ENCODE measurements at regions not wholly inside any gene's neighbourhood (a gene's known extent, or its start where the extent isn't known, plus 50 kb on each side); places are given as distances from the start of the nearest gene placed in this dataset.

DNA sequence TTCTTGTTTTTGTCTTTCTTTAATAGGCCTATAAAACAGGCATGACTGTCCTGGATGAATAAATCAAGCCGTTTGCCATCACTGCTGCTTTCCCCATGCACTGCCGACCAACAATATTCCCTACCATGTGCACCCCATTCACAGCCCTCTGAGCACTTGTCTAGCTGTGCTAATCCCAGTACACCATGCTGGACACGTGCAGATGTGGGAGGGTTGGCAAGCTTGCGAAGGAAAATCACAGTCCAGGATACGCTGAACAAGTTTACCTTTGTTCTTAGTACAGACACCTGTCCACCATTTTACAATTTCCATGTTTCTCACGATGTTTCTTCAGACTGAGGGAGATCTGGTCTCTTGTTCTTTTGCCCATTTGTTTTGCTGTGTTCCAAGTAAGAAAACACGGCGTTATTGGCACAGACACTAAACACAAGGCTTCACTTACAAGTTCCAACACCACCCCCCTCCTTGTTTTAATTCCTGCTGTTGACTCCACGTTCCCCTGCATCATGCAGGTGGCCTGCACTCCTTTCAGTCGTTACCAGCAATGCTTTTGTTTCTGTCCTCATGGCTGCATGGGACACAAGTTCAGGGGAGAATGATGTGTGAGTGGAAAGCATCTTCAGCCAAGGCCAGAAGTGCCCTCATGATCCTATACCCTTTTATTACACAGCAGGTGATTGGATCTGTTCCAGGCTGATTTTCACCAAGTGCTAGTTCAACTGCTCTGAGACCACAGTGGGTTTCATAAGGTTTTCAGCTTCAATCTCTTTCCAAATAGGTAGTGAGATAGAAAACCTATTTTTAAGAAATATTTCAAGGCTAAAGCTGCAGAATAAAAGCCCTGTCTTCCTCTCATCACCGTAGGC lies 608.9 kb downstream of the IRX1 start:
- no peak for DNase-seq

DNA sequence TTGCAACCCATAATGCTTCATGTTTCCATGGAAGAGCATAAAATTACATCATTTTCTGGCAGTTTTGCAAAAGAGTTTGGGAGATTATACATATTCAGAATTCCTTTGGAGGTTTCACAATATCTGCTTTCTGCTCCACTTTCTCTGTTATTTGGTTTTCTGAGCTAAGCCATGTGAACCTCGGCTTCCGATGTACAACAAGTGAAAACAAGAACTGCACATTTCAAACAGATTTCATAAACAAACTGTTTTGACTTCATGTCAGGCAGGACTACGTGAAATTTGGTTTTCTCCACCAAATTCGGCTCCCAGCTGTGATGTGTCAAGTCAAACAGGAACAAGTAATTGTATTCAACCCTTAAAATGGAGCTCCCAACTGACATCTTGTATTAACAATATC lies 609.8 kb downstream of the IRX1 start:
- DNase-seq = no peak

DNA sequence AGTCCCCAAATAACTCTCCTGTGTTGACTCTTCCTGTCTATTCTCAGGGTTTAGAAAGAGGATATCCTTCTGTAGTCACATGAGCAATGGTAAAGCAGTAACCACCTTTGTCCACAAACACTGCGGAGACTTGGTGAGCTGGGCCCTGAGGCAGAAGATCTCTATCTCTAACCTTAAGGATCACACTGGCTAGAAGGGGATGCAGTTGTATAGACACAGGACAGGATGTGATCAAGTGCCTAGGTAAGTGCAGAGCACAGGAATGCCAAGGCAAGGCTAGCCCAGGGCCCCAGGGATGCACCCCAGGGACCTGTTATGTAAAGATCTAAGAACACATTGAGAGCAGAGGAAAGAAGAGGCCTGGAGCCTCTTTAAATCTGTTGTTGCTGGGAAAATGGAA lies 610.5 kb downstream of the IRX1 start:
- DNase-seq = no peak

DNA sequence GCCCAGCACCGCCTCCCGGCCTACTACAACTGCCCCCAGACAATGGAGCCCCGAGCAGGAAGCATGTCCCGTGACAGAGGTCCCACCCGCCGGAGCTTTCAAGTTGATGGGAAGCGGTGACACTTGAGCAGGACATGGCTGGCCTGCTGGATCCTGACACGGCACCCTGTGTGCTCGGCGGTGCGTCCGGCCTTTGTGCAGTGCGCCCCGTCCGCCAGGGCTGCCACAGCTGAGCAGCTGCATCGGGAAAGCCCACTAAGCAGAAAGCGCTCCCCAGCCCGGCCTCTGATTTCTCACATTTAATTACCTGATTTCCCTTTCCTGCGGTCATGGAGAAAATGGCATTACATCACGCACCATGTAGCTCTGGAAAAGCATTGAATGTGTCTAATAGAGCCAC lies 611.9 kb downstream of the IRX1 start:
- no peak for DNase-seq

DNA sequence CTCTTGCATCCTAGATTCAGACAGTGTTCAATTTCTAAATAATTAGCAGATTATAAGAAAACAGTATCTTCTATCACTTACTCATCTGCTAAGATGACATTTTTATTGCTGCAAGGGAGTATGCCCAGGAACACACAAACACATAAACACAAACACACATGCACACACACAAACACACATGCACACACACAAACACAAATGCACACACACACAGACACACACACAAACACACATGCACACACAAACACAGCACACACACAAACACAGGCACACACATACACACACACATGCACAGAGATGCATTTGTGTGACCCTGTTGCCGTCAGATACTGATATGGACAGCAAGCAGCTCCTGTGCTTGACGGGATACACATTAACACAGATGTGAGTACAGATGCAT lies 612.9 kb downstream of the IRX1 start:
- no peak for DNase-seq

DNA sequence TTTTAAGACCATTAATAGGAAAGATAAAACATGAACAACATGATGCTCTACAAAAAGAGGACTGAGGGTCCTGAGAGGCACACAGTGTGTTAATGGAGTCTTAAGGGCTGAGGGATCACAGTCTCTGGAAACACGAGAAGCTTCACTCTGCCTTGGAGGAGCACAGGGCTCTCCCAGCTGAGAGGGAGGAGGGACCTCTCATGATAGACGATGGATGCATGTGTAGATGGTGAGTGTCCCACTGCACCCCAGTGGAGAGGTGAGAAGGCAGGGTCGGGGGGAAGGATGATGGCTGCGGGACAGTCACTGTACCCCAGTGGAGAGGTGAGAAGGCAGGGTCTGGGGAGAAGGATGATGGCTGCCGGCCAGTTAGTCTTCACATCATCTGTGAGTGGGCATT lies 613.4 kb downstream of the IRX1 start:
- DNase-seq = no peak

DNA sequence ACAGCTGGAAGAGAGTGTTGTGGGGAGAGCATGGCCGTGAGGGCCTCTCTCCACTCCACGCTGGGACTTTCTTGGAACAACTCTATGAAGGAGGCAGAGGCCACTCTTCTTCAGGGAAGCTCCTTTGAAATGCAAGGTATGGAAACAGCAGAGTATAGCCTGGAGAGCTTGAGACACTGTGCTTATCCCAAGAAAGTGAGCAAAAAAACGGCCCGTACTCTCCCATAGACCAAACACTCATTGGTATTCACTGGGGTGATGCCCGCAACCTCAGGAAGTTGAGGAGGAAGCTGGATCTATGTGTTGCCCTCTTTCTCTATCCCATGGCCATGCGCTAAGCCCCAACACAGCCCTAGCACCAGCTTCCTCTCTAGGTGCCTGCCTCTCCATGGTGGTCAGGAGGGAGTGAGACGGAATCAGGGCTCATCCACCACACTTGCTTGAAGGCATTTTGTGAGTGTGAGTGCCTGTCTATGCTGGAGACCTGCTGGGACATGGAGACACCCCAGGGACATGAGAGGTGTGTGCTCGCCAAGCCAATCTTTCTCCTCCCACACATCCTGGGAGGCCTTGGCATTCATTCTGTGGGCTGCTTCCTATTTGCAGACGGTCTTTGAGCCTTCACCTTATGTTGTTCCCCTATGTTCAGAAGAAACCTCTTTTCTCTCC lies 616.6 kb downstream of the IRX1 start:
- DNase-seq = no peak

DNA sequence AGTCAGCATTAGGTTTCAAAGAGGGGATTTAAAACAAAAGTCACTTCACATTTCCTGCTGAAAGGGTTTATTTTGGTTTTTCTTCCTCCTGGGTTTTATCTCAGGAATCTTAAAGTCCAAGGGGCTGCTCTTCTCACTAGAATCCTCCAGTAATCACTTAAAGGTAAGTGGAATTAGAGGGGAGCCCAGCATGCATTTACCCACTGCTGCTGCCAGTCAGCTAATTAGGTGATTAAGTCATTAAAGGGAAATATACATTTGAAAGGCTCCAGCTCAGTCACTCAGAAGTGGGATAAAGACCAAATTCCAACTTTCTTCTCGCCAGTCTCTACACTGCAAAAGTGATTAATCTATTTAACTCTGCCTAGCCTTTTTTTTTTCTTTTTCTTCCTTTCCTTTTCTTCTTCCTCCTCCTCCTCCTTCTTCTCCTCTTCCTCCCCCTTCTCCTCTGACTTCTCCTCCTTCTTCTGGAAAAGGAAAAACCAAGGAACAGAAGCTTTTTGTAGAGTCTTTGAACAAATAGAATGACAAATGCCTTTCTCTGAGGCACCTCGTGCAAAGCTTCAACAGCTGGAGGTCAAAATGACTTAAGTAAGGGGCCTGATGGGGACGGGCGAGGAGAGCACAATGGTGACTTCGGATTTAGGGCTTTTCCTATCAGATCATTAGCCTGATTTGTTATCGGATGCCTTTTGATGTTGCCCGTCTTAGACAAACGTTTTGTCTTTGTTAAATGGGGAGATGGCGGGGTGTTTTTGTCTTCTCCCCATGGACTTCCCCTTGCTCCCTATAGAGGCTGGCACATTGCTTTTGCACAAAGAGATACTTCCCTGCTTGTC lies 617.6 kb downstream of the IRX1 start:
- DNase-seq = no peak

DNA sequence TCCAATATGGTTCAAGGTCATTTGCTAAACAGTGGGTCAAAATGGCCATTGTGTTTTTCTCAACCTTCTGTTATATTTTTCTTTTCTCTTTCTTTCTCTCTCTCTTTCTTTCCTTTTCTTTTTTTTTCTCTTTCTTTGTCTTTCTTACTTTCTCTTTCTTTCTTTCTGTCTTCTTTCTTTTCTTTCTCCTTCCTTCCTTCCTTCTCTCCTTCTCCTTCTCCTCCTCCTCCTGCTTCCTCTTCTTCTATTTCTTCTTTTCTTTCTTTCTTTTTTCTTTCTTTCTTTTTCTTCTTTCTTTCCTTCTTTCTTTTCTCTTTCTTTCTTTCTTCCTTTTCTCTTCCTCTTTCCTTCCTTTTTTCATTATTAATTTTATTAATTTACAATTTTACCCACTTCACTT lies 619.5 kb downstream of the IRX1 start:
- DNase-seq = no peak

DNA sequence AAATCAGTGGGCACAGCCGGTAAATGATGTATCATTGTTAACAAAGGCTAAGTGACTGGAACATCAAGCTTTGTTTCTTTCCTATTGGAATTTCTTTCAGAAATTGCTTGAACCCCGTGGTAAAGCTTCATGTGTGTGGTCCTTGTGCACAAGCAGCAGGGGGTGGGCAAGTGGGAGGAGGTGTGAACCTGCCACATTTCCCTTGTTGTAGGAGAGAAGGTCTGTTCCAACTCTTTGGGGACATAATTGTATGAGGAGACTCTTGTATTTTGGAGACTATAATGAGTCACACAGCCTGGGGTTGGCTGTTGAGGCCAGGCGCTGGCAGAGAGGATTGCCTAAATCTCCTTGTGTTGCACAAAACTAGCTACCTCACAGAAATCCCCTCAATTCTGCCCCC lies 620.5 kb downstream of the IRX1 start:
- DNase-seq = no peak

DNA sequence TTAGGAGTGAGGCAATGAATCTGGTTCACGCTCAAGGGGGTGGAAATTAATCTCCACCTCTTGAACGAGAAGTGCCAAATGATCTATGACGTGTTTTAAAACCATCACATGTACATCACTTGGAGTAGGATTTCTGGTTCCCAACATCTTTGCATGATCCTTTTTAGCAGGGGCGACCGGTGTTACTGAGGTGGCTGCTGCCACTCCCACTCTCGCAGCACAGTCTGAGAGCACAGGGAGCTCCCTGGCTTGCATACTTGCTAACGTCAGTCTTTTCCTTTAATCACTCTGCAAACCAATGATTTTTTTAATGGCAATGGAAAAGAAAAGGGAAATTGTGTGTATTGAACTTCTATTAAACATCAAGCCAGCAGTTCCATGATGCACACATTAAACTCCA lies 624.4 kb downstream of the IRX1 start:
- DNase-seq = no peak

DNA sequence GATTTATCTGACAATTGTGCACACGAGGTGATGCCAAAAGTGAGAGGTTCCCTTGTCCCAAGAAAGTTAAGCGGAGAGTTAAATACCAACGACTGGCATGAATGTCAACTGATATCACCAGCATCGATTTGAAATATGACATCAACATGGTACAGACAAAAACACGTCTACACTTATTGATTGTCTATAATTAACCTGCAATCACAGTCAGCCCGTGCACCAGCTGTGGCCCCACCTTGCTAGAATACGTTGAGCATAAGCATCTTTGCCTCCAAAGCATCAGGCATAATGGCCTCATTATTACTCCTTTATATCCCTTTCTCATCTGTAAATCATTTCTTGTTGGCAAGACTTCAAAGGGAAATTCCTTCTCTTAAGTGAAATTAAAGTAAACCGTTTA lies 625.4 kb downstream of the IRX1 start:
- no peak for DNase-seq

DNA sequence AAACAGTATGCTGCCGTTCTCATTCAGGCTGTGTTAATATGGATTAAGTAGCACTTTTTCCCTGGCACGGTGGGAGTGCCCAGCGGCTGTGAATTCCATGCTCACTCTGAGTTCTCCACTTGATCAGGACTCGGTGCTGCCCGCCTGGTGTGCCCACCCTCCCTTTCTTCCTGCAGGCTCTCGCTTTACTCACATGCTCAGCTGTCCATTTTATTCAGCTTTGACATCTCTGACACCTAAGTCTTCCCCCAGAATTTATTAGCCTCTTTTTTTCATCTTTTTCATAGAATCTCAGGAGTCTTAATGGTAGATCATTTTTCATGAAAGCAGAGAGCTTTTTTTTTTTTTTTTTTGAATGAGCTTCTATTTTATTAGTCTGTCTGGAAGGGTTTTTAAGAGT lies 626.5 kb downstream of the IRX1 start:
- DNase-seq = no peak

DNA sequence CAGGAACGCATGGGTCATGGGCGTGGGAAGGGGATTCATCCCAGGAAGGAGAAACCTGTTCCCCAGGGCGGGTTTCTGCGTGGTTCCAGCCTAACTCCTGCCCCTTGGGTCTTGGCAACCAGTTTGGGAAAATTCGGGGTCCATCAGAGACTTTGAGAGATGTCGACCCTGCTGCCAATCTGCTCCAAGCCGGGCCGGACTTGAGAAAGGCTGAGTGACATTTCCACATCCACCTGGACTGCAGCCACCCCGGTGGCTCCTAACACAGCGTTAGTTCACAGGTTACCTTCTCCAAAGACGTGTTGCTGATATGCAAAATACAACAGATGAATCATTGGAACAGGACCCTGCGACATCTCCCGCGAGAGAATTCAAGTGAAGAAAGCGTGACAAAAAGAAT lies 627.2 kb downstream of the IRX1 start:
- DNase-seq = no peak

DNA sequence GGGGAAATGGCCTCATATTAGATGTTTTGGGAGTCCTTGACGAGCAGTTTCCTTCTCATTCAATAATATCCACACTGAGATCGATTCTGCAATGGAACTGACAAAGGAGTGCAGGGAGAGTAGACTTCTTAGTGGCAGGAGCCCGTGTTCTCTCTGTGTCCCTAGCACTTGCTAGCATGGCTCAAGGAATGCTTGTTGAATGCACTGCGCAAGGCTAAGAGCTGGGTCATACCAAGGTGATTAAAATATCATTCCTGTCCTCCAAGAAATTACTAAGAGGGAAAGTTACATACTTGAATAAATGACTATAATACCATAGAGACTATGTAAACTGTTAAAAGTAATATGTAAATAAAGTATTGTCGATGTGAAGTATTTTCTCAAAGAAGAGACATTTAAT lies 630.1 kb downstream of the IRX1 start:
- no peak for DNase-seq

DNA sequence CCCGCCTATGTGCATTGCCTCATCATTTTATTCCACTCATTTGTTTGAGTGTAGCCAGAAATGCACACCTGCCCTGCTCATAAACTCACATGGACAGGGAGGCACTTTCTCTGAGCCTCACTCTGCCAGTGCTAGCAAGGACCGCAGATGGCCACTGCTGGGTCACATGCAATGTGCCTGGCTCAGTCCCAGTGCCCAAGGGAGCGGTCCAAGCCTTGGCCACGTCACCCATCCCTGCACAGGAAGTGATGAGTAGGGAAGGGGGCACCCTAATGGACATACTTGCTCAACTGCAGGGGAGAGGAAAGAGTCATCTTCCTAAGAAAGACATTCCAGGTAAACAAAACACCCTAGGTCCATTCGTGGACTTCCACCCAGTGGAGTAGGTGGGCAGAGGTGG lies 630.9 kb downstream of the IRX1 start:
- DNase-seq = no peak

DNA sequence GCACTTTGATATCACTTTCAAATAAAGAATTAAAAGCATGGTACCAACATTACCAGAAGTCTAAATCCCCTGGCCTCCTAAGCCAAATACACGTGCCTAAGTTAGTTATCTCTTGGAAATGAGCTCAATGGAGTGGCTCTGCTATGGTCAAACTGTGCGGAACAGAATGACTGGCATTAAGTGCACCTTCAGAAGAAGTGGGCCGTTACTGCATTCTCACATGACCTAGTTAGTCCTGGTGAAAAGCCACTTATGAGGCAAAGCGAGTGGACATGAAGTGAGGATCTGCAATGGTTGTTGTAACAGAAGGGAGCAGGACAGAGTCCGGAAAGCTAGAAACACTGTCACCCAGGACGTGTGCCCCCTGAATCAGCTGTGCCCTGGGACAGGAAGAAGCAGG lies 633.1 kb downstream of the IRX1 start:
- DNase-seq = no peak

DNA sequence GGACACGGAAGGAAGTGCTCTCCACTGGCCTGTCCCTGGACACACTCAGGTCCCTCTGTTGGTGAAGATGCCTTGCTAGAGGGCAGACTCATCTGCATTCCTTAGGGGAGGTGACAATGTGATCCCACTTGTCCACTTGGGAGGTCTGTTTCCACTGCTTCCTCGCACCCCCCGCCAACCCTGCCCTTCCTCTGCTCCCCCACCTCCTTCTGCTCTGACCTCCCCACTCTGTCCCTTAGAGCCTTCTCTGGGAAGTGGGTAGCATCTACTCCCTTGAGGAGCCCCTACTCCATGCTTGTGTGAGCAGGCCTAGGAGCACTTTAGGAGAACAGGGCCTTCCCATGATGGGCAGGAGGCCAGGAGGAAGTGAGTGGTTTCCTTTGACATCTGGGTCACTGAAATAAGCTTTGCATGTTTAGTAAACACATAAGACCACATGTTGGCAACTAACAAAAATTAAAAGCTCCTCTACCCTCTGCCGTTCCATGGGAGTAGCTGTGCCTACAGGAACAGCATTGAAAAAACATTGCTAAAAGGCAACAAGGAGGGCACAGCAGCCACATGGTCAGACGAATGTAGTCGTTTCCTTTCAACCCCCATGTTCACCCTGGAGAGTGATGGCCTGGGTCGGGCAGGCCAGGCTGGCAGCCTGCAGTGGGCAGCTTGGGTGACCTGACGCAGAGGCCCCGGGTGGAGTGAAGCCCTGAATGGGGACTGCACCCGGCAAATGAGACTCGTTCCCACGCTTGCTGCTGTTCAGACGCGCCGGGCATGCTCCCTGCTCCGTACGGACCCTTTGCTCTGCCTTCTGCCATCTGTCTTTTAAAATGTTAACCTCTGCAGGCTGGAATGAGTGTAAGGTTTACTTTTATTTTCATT lies 634.0 kb downstream of the IRX1 start:
- DNase-seq = no peak

DNA sequence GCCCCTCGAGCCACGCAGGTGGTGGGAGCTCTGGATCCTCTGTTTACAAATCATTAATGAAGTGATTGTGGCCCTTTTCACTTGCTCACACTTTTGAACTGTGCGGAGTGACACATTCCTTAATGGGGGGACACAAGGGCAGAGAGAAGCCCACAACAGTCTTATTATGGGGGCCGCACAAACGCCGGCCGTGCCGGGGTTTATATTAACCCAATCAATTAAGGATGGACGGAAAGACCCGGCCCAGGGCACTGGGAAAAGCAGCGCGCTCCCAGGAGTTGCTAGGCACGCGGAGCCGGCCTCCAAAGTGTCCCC lies 634.8 kb downstream of the IRX1 start:
- DNase-seq = no peak

DNA sequence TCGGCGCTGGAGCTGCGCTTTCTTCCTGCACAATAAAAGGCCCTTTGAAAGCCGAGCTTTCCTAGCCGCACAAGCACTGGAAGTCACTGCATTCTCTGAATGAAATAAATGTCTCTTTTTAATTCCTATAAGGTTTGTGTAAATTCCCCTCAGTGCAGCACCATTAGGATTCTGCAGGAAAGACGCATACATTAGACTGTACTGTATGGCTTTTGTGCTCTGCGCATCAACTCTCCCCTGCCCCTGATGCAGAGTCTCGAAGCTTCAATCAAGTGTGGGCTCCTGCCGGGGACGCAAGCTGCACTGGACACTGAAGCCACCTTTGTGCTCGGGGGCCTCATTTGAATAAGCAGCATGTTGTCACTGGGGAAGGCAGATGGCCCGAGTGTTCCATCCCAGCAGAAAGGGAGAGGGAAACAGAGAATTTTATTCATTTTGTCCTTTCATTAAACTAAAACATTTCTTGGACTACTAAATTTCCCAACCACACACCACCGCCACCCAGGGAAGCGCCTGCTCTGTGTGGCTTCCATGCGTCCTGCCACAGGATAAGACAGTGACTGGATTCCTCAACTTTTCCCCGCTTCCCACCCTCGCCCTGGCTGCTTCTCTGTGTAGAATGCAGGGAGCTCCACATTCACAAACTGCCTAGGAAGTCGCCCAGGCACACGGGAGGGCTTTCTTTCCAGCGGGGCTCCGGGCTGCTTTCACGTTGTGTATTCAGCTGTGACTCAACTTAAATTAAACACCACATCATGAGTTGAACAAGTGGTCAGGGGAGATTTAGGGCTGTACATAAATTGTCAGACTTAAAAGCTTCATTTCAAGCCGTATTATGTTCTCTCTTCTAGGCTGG lies 635.4 kb downstream of the IRX1 start:
- DNase-seq = no peak

DNA sequence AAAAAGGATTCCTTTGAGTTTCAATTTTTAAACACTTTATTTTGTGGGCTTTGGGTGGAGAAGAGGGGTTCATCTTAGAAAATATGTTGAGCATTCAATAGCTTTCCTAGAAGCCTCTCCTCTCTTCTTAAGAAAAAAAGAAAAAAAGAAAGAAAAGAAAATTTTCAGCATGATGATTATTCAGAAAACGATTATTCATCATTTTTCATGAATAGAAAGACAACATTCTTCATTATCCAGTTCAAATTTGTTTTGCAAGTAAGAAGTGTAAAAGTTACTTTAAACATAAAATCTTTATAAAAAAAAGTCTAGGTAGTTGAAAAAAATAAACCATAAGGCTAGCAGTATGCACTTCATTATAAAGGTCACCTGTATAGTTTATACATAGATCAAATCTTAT lies 636.5 kb downstream of the IRX1 start:
- DNase-seq = no peak

DNA sequence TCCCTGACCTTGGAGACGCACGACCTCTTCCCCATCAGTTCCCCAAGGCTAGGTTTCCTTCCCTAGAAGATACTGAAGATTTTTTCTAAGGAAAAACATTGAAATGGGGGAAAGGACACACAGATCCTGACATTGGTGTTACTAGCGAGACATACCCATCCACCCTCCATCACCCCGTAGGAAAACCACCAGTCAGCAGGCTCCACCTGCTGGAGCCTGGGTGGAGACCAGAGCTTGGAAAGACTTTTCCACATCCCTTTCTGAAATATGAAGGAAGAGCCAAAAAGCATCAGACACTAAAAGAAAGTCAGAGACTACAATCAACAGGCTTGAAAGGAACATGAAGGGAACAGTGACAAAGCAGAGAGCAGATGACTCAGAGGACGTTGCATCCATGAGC lies 638.0 kb downstream of the IRX1 start:
- DNase-seq = no peak

Measured in SHP77 treated with DMSO at 0.1 percent for 48 hours (cell line).